Suprapubic skin (tissue), 4 donors: ENCODE measurements at regions not wholly inside any gene's neighbourhood (a gene's known extent, or its start where the extent isn't known, plus 50 kb on each side); places are given as distances from the start of the nearest gene placed in this dataset.

ENCODE experiments used
- DNase-seq, 2 donors: peaks; one replicate each; pipeline ENCODE4 v3.0.0-alpha.2; 2019; ENCODE audit warnings: low spot score in 2 of 2
- H3K27ac ChIP-seq: fragments of 200-600 bp; sonication (generic); one replicate; pipeline ENCODE4 v1.5.1; 2019
- H3K27me3 ChIP-seq: fragments of 200-600 bp; sonication (generic); one replicate; pipeline ENCODE4 v1.5.1; 2019
- H3K36me3 ChIP-seq: fragments of 200-600 bp; sonication (generic); one replicate; pipeline ENCODE4 v1.5.1; 2019
- H3K4me1 ChIP-seq: fragments of 200-600 bp; sonication (generic); one replicate; pipeline ENCODE4 v1.5.1; 2019
- H3K4me3 ChIP-seq: fragments of 200-600 bp; sonication (generic); one replicate; pipeline ENCODE4 v1.5.1; 2019; ENCODE audit warnings: mild to moderate bottlenecking
- H3K9me3 ChIP-seq: fragments of 200-600 bp; sonication (generic); one replicate; pipeline ENCODE4 v1.5.1; 2019
- EP300 ChIP-seq: sonication (generic); formaldehyde crosslinking; IDR thresholded peaks from one replicate; pipeline ENCODE4 v1.6.1; 2017; ENCODE audit warnings: antibody characterized with exemption
- POLR2A ChIP-seq, 2 donors: fragments of 450-650 bp; IDR thresholded peaks; one replicate each; pipeline ENCODE4 v1.6.1; 2017; ENCODE audit warnings: antibody characterized with exemption in 2 of 2, mild to moderate bottlenecking in 2 of 2, moderate library complexity in 2 of 2
- POLR2AphosphoS5 ChIP-seq, 3 donors: sonication (generic); formaldehyde crosslinking; IDR thresholded peaks; one replicate each; pipeline ENCODE4 v1.6.1; 2017; ENCODE audit warnings: antibody characterized with exemption in 3 of 3
- WGBS: methylation state at CpG from one replicate; pipeline ENCODE4 v1.1.5; 2018; 5-methylcytosine and 5-hydroxymethylcytosine counted together
- TF ChIP-seq, protein P1 (sequence below), 2 donors: fragments of 200-600 bp in 1 of 2; fragments of 450-650 bp in 1 of 2; sonication (generic) in 1 of 2; IDR thresholded peaks; one replicate each; pipeline ENCODE4 v1.5.1; 2016 to 2019; ENCODE audit warnings: antibody characterized with exemption in 2 of 2, mild to moderate bottlenecking in 1 of 2, moderate library complexity in 1 of 2

- WGBS: 2% methylated on average over 6 of the region's 6 CpGs
- peak overlapping the region; percentile 35 for H3K4me3 ChIP-seq
- peaks cover 3% of the 10 kb centered on the region for H3K4me1 ChIP-seq
- H3K27ac ChIP-seq: no peak overlapping the region
- no peaks in the 10 kb centered on the region for H3K27me3 ChIP-seq
- no peak for DNase-seq
- no peaks in the 10 kb centered on the region for H3K36me3 ChIP-seq
- TF ChIP-seq POLR2A (IDR thresholded peaks at IDR 0.05) (no peak), EP300 (no peak), POLR2AphosphoS5 (IDR thresholded peaks at IDR 0.05) (no peak)
- TF ChIP-seq, protein P1, sequence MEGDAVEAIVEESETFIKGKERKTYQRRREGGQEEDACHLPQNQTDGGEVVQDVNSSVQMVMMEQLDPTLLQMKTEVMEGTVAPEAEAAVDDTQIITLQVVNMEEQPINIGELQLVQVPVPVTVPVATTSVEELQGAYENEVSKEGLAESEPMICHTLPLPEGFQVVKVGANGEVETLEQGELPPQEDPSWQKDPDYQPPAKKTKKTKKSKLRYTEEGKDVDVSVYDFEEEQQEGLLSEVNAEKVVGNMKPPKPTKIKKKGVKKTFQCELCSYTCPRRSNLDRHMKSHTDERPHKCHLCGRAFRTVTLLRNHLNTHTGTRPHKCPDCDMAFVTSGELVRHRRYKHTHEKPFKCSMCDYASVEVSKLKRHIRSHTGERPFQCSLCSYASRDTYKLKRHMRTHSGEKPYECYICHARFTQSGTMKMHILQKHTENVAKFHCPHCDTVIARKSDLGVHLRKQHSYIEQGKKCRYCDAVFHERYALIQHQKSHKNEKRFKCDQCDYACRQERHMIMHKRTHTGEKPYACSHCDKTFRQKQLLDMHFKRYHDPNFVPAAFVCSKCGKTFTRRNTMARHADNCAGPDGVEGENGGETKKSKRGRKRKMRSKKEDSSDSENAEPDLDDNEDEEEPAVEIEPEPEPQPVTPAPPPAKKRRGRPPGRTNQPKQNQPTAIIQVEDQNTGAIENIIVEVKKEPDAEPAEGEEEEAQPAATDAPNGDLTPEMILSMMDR (IDR thresholded peaks at IDR 0.05): no peak
- H3K9me3 ChIP-seq: no peaks in the 10 kb centered on the region
Observed at GRCh38 chr6:87832025-87832825, 130.2 kb upstream of the AKIRIN2 start.

- H3K4me1 ChIP-seq: peaks cover 3% of the 10 kb centered on the region
- no peak for DNase-seq
- no peak overlapping the region for H3K4me3 ChIP-seq
- TF ChIP-seq EP300 (no peak), POLR2AphosphoS5 (IDR thresholded peaks at IDR 0.05) (no peak)
- TF ChIP-seq, protein P1 (IDR thresholded peaks at IDR 0.05): no peak
- H3K36me3 ChIP-seq: no peaks in the 10 kb centered on the region
- WGBS: 83% methylated on average over 4 of the region's 4 CpGs
- no peaks in the 10 kb centered on the region for H3K9me3 ChIP-seq
- no peak overlapping the region for H3K27ac ChIP-seq
- no peaks in the 10 kb centered on the region for H3K27me3 ChIP-seq
Observed at GRCh38 chr6:87830907-87831306, 128.9 kb upstream of the AKIRIN2 start.

- H3K4me3 ChIP-seq: no peak overlapping the region
- peaks cover 7% of the 10 kb centered on the region for H3K4me1 ChIP-seq
- H3K27ac ChIP-seq: no peak overlapping the region
- TF ChIP-seq POLR2AphosphoS5 (IDR thresholded peaks at IDR 0.05): no peak
- TF ChIP-seq, protein P1 (IDR thresholded peaks at IDR 0.05): no peak
- no peak for TF ChIP-seq EP300
- TF ChIP-seq POLR2A (IDR thresholded peaks at IDR 0.05): no peak
- H3K27me3 ChIP-seq: no peaks in the 10 kb centered on the region
- no peaks in the 10 kb centered on the region for H3K9me3 ChIP-seq
- DNase-seq: no peak
- H3K36me3 ChIP-seq: no peaks in the 10 kb centered on the region
Observed at GRCh38 chr6:87829622-87830121, 127.6 kb upstream of the AKIRIN2 start.

GRCh38 chr6:87828044-87828443 lies 126.0 kb upstream of the AKIRIN2 start:
- no peak for TF ChIP-seq POLR2A (IDR thresholded peaks at IDR 0.05)
- Histone ChIP-seq H3K4me3 (no peak overlapping the region), H3K27ac (no peak overlapping the region), H3K36me3 (no peaks in the 10 kb centered on the region), H3K27me3 (no peaks in the 10 kb centered on the region), H3K9me3 (no peaks in the 10 kb centered on the region), H3K4me1 (peaks cover 7% of the 10 kb centered on the region)
- no peak for DNase-seq
- WGBS: 88% methylated on average over 3 of the region's 3 CpGs

DNA sequence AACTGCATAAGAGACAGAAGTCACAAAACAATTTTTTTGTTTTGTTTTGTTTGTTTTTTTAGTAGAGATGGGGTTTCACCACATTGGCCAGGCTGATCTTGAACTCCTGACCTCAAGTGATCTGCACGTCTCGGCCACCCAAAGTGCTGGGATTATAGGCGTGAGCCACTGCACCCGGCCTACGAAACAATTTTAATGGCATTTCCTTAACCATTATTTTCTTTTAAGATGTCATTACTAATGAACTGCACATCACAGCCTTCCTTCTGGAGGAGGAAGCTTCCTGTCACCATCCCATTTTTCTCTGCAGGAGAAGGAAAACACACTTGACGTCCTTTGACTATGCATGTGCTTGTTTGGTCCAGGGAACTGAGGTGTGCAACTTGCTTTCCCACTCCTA lies 125.3 kb upstream of the AKIRIN2 start:
- H3K36me3 ChIP-seq: no peaks in the 10 kb centered on the region
- H3K4me1 ChIP-seq: peaks cover 4% of the 10 kb centered on the region
- 85% methylated on average over 6 of the region's 6 CpGs for WGBS
- TF ChIP-seq POLR2A (IDR thresholded peaks at IDR 0.05): no peak
- no peaks in the 10 kb centered on the region for H3K9me3 ChIP-seq
- DNase-seq: no peak
- H3K27me3 ChIP-seq: no peaks in the 10 kb centered on the region
- no peak overlapping the region for H3K27ac ChIP-seq
- no peak overlapping the region for H3K4me3 ChIP-seq

DNA sequence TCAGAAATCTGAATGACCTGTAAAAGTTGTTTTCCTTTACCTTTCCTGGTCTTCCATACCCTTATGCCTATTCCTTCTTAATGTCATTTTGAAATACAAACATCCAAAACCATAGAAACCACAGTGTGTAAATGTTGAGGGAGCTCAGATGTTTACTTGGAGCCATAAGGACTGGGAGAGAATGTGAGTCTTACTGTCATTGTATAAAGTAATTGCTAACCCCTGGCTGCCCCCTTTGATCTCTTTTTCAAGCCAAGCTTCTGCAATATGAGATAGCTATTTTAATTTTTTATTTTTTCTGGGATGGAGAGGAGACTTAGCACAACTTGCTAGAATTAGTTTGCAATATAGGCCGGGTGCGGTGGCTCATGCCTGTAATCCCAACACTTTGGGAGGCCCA lies 124.4 kb upstream of the AKIRIN2 start:
- H3K27me3 ChIP-seq: no peaks in the 10 kb centered on the region
- DNase-seq: no peak
- no peak overlapping the region for H3K27ac ChIP-seq
- no peaks in the 10 kb centered on the region for H3K36me3 ChIP-seq
- peaks cover 4% of the 10 kb centered on the region for H3K4me1 ChIP-seq
- TF ChIP-seq EP300 (no peak), POLR2AphosphoS5 (IDR thresholded peaks at IDR 0.05) (no peak), POLR2A (IDR thresholded peaks at IDR 0.05) (no peak)
- TF ChIP-seq, protein P1 (IDR thresholded peaks at IDR 0.05): no peak
- 89% methylated on average over 2 of the region's 2 CpGs for WGBS
- H3K4me3 ChIP-seq: no peak overlapping the region
- no peaks in the 10 kb centered on the region for H3K9me3 ChIP-seq
